GM19452 (cell line): ENCODE measurements at regions not wholly inside any gene's neighbourhood (a gene's known extent, or its start where the extent isn't known, plus 50 kb on each side); places are given as distances from the start of the nearest gene placed in this dataset.

Experiments used
- ATAC-seq: cut with Tn5 transposase; IDR thresholded peaks from one replicate; pipeline ENCODE4 v1.9.1; 2021; ENCODE audit not compliant: unreplicated experiment

DNA sequence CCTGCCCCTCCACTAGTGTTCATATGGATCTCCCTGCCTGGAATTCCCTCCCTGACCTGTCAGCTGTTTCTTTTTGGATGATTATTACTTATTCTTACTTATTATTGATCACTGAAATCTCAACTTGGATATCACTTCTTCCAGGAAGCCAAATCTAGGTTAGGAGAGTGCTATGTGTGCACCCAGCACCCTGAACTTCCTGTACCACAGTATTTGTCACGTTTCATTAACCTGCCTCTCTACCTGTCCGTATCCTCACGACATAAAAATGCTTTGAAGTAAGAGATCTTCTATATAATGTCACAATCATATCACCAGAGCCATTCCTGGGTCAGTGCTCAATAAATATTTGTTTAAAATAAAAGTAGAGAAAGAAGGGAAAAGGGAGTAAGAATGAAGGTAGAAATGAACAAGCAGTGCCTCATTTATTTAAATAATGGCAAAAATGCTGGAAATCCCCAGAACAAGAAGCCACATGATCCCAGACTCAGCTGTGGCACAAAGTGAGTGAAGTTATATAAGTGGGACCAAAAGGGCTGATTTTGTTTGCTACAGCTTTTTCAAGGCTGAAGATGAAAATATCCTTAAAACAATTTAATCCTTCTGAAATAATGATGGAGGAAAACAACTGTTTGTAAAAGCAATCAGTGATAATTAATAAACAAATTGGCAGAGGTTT lies 88.0 kb upstream of the MANEA start:
- ATAC-seq: no peak

GRCh38 chr6:95496769-95497426 lies 80.4 kb upstream of the MANEA start:
- ATAC-seq: no peak

DNA sequence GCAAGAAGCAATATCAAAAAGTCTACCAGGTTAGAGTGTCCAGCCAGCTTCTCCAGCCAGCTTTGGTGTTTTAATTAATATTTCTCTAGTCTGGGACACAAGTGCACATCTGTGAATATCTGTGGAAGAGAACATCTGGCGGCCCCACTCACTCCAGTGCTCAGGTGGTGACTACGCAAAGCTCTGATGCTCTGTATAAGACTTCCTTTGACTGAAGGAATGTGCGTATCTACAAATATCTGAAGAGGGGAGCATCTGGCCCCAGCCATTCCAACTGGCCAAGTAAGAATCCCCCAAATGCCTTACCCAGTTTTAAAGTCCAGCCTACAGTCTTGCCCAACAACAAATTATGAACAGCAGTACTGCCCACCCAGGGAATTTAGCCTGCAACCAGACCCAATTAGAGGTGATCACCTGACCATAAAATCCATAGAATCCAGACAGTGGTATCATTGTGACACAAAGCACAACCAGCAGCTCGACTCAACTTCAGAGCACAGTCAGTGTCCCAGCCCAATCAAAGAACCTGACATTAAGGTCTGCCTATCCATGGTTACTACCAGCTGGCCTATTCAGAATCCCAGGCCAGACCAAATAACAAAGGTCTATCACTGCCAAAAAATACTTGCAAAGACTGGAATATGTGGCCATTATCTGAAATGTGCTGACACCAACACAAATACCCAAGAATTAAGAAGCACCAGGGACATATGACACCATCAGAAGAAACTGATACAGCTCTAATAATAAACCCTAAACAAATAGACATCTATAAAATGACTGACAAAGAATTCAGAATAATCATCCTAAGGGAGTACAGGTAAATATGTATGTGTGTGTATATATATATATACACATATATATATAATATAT lies 76.1 kb upstream of the MANEA start:
- ATAC-seq: no peak

GRCh38 chr6:95503568-95503967 lies 73.8 kb upstream of the MANEA start:
- no peak for ATAC-seq

DNA sequence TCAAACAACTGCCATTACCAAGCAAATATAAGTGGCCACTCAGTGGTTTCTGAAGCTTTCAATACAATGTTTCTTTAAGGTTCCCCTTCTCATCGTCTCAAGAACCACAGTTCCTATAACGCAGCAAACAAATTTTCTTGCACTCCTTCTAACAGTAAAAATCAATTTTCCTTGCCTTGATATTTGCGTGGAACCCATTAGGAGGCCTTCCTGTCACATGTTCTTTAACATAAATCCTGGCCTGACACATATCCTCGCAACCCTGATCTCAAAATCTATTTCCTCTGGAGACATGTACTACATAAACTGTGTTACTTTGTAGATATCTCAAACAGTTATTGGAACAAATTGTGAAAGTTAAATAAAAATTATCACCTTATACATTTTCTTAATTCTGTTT lies 65.9 kb upstream of the MANEA start:
- ATAC-seq: no peak

DNA sequence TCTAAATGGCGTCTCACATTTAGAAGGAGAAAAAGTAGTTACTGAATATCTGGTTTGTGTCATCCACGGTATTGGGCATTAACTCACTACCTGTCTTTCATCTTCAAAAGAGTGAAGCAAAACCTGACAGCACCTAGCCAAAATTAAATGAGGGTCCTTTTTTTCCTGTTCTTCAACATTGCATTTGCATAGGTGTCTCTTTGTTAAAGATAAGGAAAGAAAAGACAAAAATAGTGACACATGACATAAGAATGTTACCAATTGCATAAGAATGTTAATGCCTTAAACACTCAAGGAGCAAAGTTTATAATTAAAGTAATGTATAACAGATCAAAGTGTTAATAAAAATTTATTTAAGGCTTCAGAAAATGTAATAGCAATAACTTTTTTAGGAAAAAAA lies 61.4 kb upstream of the MANEA start:
- ATAC-seq: no peak

- ATAC-seq: no peak
These were observed 60.3 kb upstream of the MANEA start for GRCh38 chr6:95517004-95517403.

DNA sequence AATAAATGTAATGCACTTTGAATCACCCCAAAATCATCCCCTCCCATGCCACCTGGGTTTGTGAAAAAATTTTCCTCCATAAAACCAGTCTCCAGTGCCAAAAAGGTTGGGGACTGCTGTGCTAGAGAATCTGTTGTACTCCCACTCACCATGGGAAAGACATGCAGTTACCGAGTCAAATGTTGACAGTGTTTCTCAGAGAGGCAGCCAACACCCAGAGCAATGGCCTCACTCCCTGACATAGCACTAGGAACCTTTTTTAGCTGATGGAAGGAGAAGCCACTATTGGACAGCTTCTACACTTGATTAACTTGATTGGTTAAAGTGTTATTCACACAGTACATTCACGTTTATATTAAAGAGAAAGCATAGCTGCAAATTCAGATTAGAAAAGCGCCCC lies 59.8 kb upstream of the MANEA start:
- ATAC-seq: no peak

GRCh38 chr6:95518630-95519227 lies 58.6 kb upstream of the MANEA start:
- no peak for ATAC-seq

DNA sequence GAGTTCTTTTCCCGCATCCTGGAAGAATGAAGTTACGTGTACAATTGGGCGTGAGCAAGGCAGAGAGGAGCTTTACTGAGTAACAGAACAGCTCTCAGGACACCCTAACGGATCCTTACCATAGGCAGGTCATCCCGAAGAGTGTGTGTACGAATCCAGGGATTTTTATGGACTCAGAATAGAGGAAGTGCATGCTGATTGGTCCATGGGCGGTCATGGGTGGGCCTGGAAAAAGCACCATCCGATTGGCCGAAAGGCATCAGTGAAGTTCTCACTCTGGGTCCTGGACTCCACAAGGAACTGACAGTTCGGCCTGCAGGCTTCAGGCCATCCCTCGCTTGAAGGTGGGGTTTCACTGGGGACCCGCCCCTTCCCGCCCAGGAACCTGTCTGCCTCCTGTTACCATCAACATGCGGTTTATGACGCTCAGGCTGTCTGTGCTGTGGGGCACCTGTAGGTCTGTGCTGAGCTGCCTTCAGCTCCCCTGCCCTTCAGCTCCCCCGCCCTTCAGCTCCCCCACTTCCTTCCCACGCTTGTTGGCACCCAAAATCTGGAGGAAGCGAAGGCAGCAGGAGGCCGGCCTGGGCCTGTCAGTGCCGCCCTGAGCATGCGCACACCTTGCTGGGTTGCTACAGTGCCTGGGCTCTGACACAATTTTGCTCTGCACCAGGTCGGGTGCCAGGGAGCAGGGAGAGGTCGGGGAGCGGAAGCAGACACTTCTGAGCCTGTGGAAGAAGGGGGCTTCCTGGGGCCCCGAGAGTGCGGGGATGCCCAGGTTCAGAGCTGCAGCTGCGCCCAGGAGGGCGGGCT lies 57.9 kb upstream of the MANEA start:
- no peak for ATAC-seq

DNA sequence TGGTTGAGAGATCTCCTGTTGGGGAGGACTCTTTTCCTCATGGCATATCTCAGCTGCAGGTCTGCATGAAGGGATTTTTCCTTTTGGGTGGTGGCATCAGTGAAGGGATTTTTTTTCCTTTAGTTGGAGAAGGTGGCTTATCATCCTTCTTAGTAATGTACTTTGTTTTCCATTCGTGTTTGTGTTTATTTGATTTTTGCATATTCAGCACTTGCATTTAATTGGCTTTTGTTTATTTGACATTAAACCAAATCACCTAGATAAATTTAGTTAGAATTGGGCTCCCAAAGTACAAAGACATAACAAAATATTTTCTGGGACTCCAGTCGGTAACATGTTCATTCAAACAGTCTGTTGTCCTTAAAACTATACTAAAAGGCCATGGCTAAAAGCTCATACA lies 56.2 kb upstream of the MANEA start:
- ATAC-seq: no peak
